Omental fat pad (tissue), 3 donors: ENCODE measurements at regions not wholly inside any gene's neighbourhood (a gene's known extent, or its start where the extent isn't known, plus 50 kb on each side); places are given as distances from the start of the nearest gene placed in this dataset.
"Not testable (repeated sequence)": the region's sequence is repeated elsewhere in the genome, so short reads cannot be mapped to it uniquely, and the experiment has no call there.

Experiments
- ATAC-seq: fragments of 150-250 bp; one replicate; pipeline ENCODE4 v1.9.1; 2016; ENCODE audit warnings: mild to moderate bottlenecking, moderate library complexity; ENCODE audit not compliant: low FRiP score
- DNase-seq: peaks from one replicate; pipeline ENCODE4 v3.0.0-alpha.2; 2019; ENCODE audit warnings: low spot score
- CTCF ChIP-seq, 3 donors: fragments of 450-650 bp; IDR thresholded peaks; one replicate each; pipeline ENCODE4 v1.5.1; 2016 to 2017; ENCODE audit warnings: antibody characterized with exemption in 3 of 3, mild to moderate bottlenecking in 3 of 3, moderate library complexity in 2 of 3

- DNase-seq = no peak
- no peak for ATAC-seq
- no peak for TF ChIP-seq CTCF (IDR thresholded peaks at IDR 0.05)
Observed at GRCh38 chr6:100305209-100305869, 159.4 kb downstream of the SIM1 start.

GRCh38 chr6:100304575-100304974 is 160.1 kb downstream of the SIM1 start:
- DNase-seq (no peak), ATAC-seq (no peak)
- TF ChIP-seq CTCF (IDR thresholded peaks at IDR 0.05) = no peak

GRCh38 chr6:100301731-100302130 is 163.0 kb downstream of the SIM1 start:
- TF ChIP-seq CTCF (IDR thresholded peaks at IDR 0.05) = no peak
- ATAC-seq (no peak), DNase-seq (no peak)

- TF ChIP-seq CTCF (IDR thresholded peaks at IDR 0.05) = no peak
- DNase-seq (no peak), ATAC-seq (no peak)
Observed at GRCh38 chr6:100300221-100300736, 164.4 kb downstream of the SIM1 start.

- TF ChIP-seq CTCF (IDR thresholded peaks at IDR 0.05) = no peak
- DNase-seq = no peak
- ATAC-seq = no peak
Observed at GRCh38 chr6:100296810-100297544, 167.7 kb downstream of the SIM1 start.

- ATAC-seq, DNase-seq: not testable (repeated sequence)
Observed at GRCh38 chr6:100295172-100295571, 169.5 kb downstream of the SIM1 start.

- TF ChIP-seq CTCF (IDR thresholded peaks at IDR 0.05) = no peak
- DNase-seq (no peak), ATAC-seq (no peak)
Observed at GRCh38 chr6:100289285-100289684, 175.4 kb downstream of the SIM1 start.
